ENCODE measurements at regions not wholly inside any gene's neighbourhood (a gene's known extent, or its start where the extent isn't known, plus 50 kb on each side); places are given as distances from the start of the nearest gene placed in this dataset.

GRCh38 chr4:3854661-3855060 lies 88.5 kb downstream of the ADRA2C start:
- TF ChIP-seq CTCF (IDR thresholded peaks at IDR 0.05) (no peak), POLR2A (IDR thresholded peaks at IDR 0.05) (no peak)

All from thyroid gland (tissue), 4 donors.